DND-41 (cell line): ENCODE measurements at regions not wholly inside any gene's neighbourhood (a gene's known extent, or its start where the extent isn't known, plus 50 kb on each side); places are given as distances from the start of the nearest gene placed in this dataset.

Experiments
- EZH2 ChIP-seq: IDR thresholded peaks from 3 replicates; pipeline ENCODE4 v1.6.1; 2012; ENCODE audit warnings: borderline replicate concordance, low read depth, mild to moderate bottlenecking, moderate library complexity, low read length, inconsistent platforms; ENCODE audit not compliant: severe bottlenecking
- TF ChIP-seq, protein P1 (sequence below): IDR thresholded peaks from 2 replicates; pipeline ENCODE4 v1.5.1; 2012; ENCODE audit warnings: borderline replicate concordance, low read length, moderate library complexity, mild to moderate bottlenecking; ENCODE audit not compliant: poor library complexity, severe bottlenecking; ENCODE audit errors: extremely low read depth

DNA sequence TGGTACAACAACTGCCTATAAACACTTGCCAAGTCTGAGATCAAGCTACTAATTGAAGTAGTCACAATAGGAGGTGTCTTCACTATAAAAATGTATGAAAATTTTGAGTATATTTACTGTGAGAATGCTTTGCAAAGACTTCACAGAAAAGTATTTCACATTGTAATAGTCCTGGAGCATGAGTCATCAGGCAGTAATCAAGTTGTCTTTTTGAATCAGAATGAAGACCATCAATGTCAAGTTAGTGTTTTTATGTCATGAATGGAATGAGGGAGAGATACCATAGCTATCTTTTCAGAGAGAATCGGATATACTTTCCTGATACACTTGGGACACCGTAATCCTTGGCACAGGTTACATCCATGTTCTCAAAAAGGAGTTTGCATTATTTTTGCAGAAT is 466.9 kb upstream of the ARRDC3 start:
- TF ChIP-seq, protein P1, sequence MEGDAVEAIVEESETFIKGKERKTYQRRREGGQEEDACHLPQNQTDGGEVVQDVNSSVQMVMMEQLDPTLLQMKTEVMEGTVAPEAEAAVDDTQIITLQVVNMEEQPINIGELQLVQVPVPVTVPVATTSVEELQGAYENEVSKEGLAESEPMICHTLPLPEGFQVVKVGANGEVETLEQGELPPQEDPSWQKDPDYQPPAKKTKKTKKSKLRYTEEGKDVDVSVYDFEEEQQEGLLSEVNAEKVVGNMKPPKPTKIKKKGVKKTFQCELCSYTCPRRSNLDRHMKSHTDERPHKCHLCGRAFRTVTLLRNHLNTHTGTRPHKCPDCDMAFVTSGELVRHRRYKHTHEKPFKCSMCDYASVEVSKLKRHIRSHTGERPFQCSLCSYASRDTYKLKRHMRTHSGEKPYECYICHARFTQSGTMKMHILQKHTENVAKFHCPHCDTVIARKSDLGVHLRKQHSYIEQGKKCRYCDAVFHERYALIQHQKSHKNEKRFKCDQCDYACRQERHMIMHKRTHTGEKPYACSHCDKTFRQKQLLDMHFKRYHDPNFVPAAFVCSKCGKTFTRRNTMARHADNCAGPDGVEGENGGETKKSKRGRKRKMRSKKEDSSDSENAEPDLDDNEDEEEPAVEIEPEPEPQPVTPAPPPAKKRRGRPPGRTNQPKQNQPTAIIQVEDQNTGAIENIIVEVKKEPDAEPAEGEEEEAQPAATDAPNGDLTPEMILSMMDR: no peak
- TF ChIP-seq EZH2: no peak
